Mesenchymal stem cell (in vitro differentiated cells and primary cell): ENCODE measurements at regions not wholly inside any gene's neighbourhood (a gene's known extent, or its start where the extent isn't known, plus 50 kb on each side); places are given as distances from the start of the nearest gene placed in this dataset.

Experiments
- DNase-seq: peaks from one replicate; pipeline ENCODE4 v3.0.0-alpha.2; 2013
- H2AFZ ChIP-seq: one replicate; pipeline ENCODE4 v1.6.1; 2013; ENCODE audit warnings: low read depth, mild to moderate bottlenecking, control low read depth, inconsistent platforms, low read length, moderate library complexity
- H2AK5ac ChIP-seq: 2 replicates; pipeline ENCODE4 v1.6.1; 2013; ENCODE audit warnings: low read length, moderate library complexity, mild to moderate bottlenecking, inconsistent platforms; ENCODE audit not compliant: severe bottlenecking
- H2BK120ac ChIP-seq: one replicate; pipeline ENCODE4 v1.6.1; 2013; ENCODE audit warnings: low read depth, mild to moderate bottlenecking, inconsistent platforms, low read length, moderate library complexity
- H2BK12ac ChIP-seq, 2 experiments: one replicate each; pipeline ENCODE4 v1.6.1; 2013; ENCODE audit warnings: inconsistent platforms in 2 of 2, low read length in 2 of 2, mild to moderate bottlenecking in 2 of 2, moderate library complexity in 2 of 2, control low read depth in 1 of 2
- H2BK15ac ChIP-seq: one replicate; pipeline ENCODE4 v1.6.1; 2013; ENCODE audit warnings: mild to moderate bottlenecking, low read depth, inconsistent platforms; ENCODE audit not compliant: poor library complexity, severe bottlenecking
- H2BK5ac ChIP-seq: 2 replicates; pipeline ENCODE4 v1.6.1; 2013; ENCODE audit warnings: low read depth, mild to moderate bottlenecking, low read length, control low read depth, inconsistent platforms; ENCODE audit not compliant: poor library complexity, severe bottlenecking
- H3K14ac ChIP-seq, 2 experiments: one replicate each; pipeline ENCODE4 v1.6.1; 2013; ENCODE audit warnings: inconsistent platforms in 2 of 2, low read length in 2 of 2, control low read depth in 1 of 2, mild to moderate bottlenecking in 1 of 2, moderate library complexity in 1 of 2
- H3K18ac ChIP-seq, 2 experiments: one replicate each; pipeline ENCODE4 v1.6.1; 2013; ENCODE audit warnings: inconsistent platforms in 2 of 2, low read length in 2 of 2, control low read depth in 1 of 2, low read depth in 1 of 2, mild to moderate bottlenecking in 1 of 2
- H3K23ac ChIP-seq, 2 experiments: one replicate each; pipeline ENCODE4 v1.6.1; 2013; ENCODE audit warnings: inconsistent platforms in 2 of 2, low read length in 2 of 2, mild to moderate bottlenecking in 2 of 2, moderate library complexity in 2 of 2, control low read depth in 1 of 2
- H3K27ac ChIP-seq: 2 replicates; pipeline ENCODE4 v1.5.1; 2013; ENCODE audit warnings: mild to moderate bottlenecking, moderate library complexity, low read length, control low read depth, inconsistent platforms; ENCODE audit not compliant: poor library complexity, severe bottlenecking
- H3K27me3 ChIP-seq, 2 experiments: 2 replicates each; pipeline versions ENCODE4 v1.6.1 to v1.7.0; 2013; ENCODE audit warnings: low read length in 2 of 2, mild to moderate bottlenecking in 2 of 2, moderate library complexity in 2 of 2, control low read depth in 1 of 2, inconsistent platforms in 1 of 2; ENCODE audit not compliant: control insufficient read depth in 1 of 2, insufficient read depth in 1 of 2
- H3K36me3 ChIP-seq, 2 experiments: 2 replicates each; pipeline versions ENCODE4 v1.6.1 to v1.7.0; 2013; ENCODE audit warnings: low read length in 2 of 2, control low read depth in 1 of 2, inconsistent platforms in 1 of 2, low read depth in 1 of 2, mild to moderate bottlenecking in 1 of 2; ENCODE audit not compliant: insufficient read depth in 2 of 2, control insufficient read depth in 1 of 2
- H3K4ac ChIP-seq, 2 experiments: one replicate each; pipeline ENCODE4 v1.6.1; 2013; ENCODE audit warnings: inconsistent platforms in 2 of 2, low read length in 2 of 2, mild to moderate bottlenecking in 2 of 2, moderate library complexity in 2 of 2, control low read depth in 1 of 2, low read depth in 1 of 2
- H3K4me1 ChIP-seq: 2 replicates; pipeline ENCODE4 v1.6.1; 2013; ENCODE audit warnings: low read depth, low read length, control low read depth; ENCODE audit not compliant: control insufficient read depth, insufficient read depth
- H3K4me2 ChIP-seq: 2 replicates; pipeline ENCODE4 v1.6.1; 2013; ENCODE audit warnings: low read length, mild to moderate bottlenecking, inconsistent platforms; ENCODE audit not compliant: poor library complexity, severe bottlenecking
- H3K4me3 ChIP-seq, 2 experiments: 2 replicates each; pipeline versions ENCODE4 v1.5.1 to v1.7.0; 2013; ENCODE audit warnings: low read length in 2 of 2, mild to moderate bottlenecking in 2 of 2, control low read depth in 1 of 2, low read depth in 1 of 2; ENCODE audit not compliant: insufficient read depth in 1 of 2
- H3K79me1 ChIP-seq: replicated peaks from 2 replicates; pipeline ENCODE4 v1.6.1; 2013; ENCODE audit warnings: mild to moderate bottlenecking, control low read depth, low read length, inconsistent platforms; ENCODE audit not compliant: poor library complexity, severe bottlenecking
- H3K9ac ChIP-seq: 2 replicates; pipeline ENCODE4 v1.7.0; 2013; ENCODE audit warnings: mild to moderate bottlenecking, low read length, moderate library complexity
- H3K9me3 ChIP-seq: 2 replicates; pipeline ENCODE4 v1.7.0; 2013; ENCODE audit warnings: mild to moderate bottlenecking, low read length; ENCODE audit not compliant: control insufficient read depth
- H4K8ac ChIP-seq: one replicate; pipeline ENCODE4 v1.6.1; 2013; ENCODE audit warnings: inconsistent platforms, mild to moderate bottlenecking, low read length, moderate library complexity
- H4K91ac ChIP-seq: one replicate; pipeline ENCODE4 v1.6.1; 2013; ENCODE audit warnings: mild to moderate bottlenecking, low read length, inconsistent platforms
- WGBS: methylation state at CpG from one replicate; pipeline ENCODE4 v1.1.7; 2013; ENCODE audit warnings: mixed read lengths; 5-methylcytosine and 5-hydroxymethylcytosine counted together

GRCh38 chr13:74389056-74389455 is 254.9 kb upstream of the KLF12 start:
- Histone ChIP-seq H3K4me3 (no peak overlapping the region), H3K9me3 (peaks cover 13% of the 10 kb centered on the region), H3K27ac (no peak overlapping the region), H2BK120ac (no peak overlapping the region), H4K8ac (no peak overlapping the region), H2AFZ (no peak overlapping the region), H3K4ac (no peak overlapping the region), H4K91ac (no peak overlapping the region), H3K18ac (no peak overlapping the region), H3K27me3 (no peaks in the 10 kb centered on the region), H3K4me1 (no peaks in the 10 kb centered on the region), H3K14ac (no peak overlapping the region), H2BK15ac (no peak overlapping the region), H2BK12ac (no peak overlapping the region), H2BK5ac (no peak overlapping the region), H3K23ac (no peak overlapping the region), H3K79me1 (no peaks in the 10 kb centered on the region), H3K36me3 (no peaks in the 10 kb centered on the region), H2AK5ac (no peak overlapping the region), H3K9ac (no peak overlapping the region), H3K4me2 (no peak overlapping the region)
- DNase-seq = no peak
- WGBS = 76% methylated on average over 3 of the region's 5 CpGs

GRCh38 chr13:74388626-74389025 is 254.4 kb upstream of the KLF12 start:
- Histone ChIP-seq H3K4ac (no peak overlapping the region), H3K36me3 (no peaks in the 10 kb centered on the region), H3K27me3 (no peaks in the 10 kb centered on the region), H3K4me2 (no peak overlapping the region), H3K9ac (no peak overlapping the region), H2BK12ac (no peak overlapping the region), H3K27ac (no peak overlapping the region), H3K4me3 (no peak overlapping the region), H3K4me1 (no peaks in the 10 kb centered on the region), H3K14ac (no peak overlapping the region), H2AFZ (no peak overlapping the region), H4K8ac (no peak overlapping the region), H2BK120ac (no peak overlapping the region), H2AK5ac (no peak overlapping the region), H2BK5ac (no peak overlapping the region), H3K79me1 (no peaks in the 10 kb centered on the region), H2BK15ac (no peak overlapping the region), H4K91ac (no peak overlapping the region), H3K23ac (no peak overlapping the region), H3K18ac (no peak overlapping the region), H3K9me3 (peaks cover 13% of the 10 kb centered on the region)
- WGBS = 93% methylated on average over 6 of the region's 6 CpGs
- no peak for DNase-seq

GRCh38 chr13:74372511-74372910 is 238.3 kb upstream of the KLF12 start:
- H3K9ac ChIP-seq = no peak overlapping the region
- H3K23ac ChIP-seq = no peak overlapping the region

GRCh38 chr13:74367193-74367592 is 233.0 kb upstream of the KLF12 start:
- Histone ChIP-seq H4K8ac (no peak overlapping the region), H2BK12ac (no peak overlapping the region), H3K9ac (no peak overlapping the region), H3K79me1 (no peaks in the 10 kb centered on the region), H3K36me3 (no peaks in the 10 kb centered on the region), H2AK5ac (no peak overlapping the region), H2AFZ (no peak overlapping the region), H3K18ac (no peak overlapping the region), H3K14ac (no peak overlapping the region), H4K91ac (no peak overlapping the region), H3K4ac (no peak overlapping the region), H3K4me3 (no peak overlapping the region), H3K23ac (no peak overlapping the region), H3K9me3 (no peaks in the 10 kb centered on the region), H3K27ac (no peak overlapping the region), H3K4me1 (no peaks in the 10 kb centered on the region), H3K4me2 (no peak overlapping the region), H2BK15ac (no peak overlapping the region), H2BK5ac (no peak overlapping the region), H3K27me3 (no peaks in the 10 kb centered on the region), H2BK120ac (no peak overlapping the region)
- no peak for DNase-seq
- 98% methylated on average over 8 of the region's 8 CpGs for WGBS

More at GRCh38 chr13:74372511-74372910, 238.3 kb upstream of the KLF12 start:
- Histone ChIP-seq H3K27me3 (no peaks in the 10 kb centered on the region), H3K14ac (no peak overlapping the region), H3K79me1 (no peaks in the 10 kb centered on the region), H3K9me3 (no peaks in the 10 kb centered on the region), H2BK5ac (no peak overlapping the region), H3K4me2 (no peak overlapping the region), H3K4me1 (no peaks in the 10 kb centered on the region), H4K91ac (no peak overlapping the region), H3K4me3 (no peak overlapping the region), H2BK15ac (no peak overlapping the region), H2AK5ac (no peak overlapping the region), H2BK120ac (no peak overlapping the region), H2BK12ac (no peak overlapping the region), H4K8ac (no peak overlapping the region), H3K36me3 (no peaks in the 10 kb centered on the region), H3K18ac (no peak overlapping the region), H3K4ac (no peak overlapping the region), H3K27ac (no peak overlapping the region), H2AFZ (no peak overlapping the region)
- no peak for DNase-seq
